ENCODE measurements at regions not wholly inside any gene's neighbourhood (a gene's known extent, or its start where the extent isn't known, plus 50 kb on each side); places are given as distances from the start of the nearest gene placed in this dataset.
"Not testable (repeated sequence)": the region's sequence is repeated elsewhere in the genome, so short reads cannot be mapped to it uniquely, and the experiment has no call there.

GRCh38 chr12:131209082-131210070 is 255.7 kb downstream of the ADGRD1 start:
- TF ChIP-seq CTCF (conservative IDR thresholded peaks at IDR 0.05; ENCODE audit: low read length): no peak
- H3K4me3 ChIP-seq (ENCODE audit: low read length): no peak overlapping the region
- DNase-seq (ENCODE audit: low read depth): no peak

- H3K4me3 ChIP-seq (ENCODE audit: low read length): no peak overlapping the region
- DNase-seq (ENCODE audit: low read depth): no peak
- no peak for TF ChIP-seq CTCF (conservative IDR thresholded peaks at IDR 0.05; ENCODE audit: low read length)
Observed at GRCh38 chr12:131210506-131211339, 257.0 kb downstream of the ADGRD1 start.

GRCh38 chr12:131211340-131211938 is 257.7 kb downstream of the ADGRD1 start:
- no peak for DNase-seq (ENCODE audit: low read depth)
- no peak overlapping the region for H3K4me3 ChIP-seq (ENCODE audit: low read length)
- no peak for TF ChIP-seq CTCF (conservative IDR thresholded peaks at IDR 0.05; ENCODE audit: low read length)

GRCh38 chr12:131213896-131214442 is 260.3 kb downstream of the ADGRD1 start:
- no peak overlapping the region for H3K4me3 ChIP-seq (ENCODE audit: low read length)
- DNase-seq (ENCODE audit: low read depth): no peak
- no peak for TF ChIP-seq CTCF (conservative IDR thresholded peaks at IDR 0.05; ENCODE audit: low read length)

- not testable (repeated sequence) for DNase-seq (ENCODE audit: low read depth); H3K4me3 ChIP-seq (ENCODE audit: low read length)
Observed at GRCh38 chr12:131214936-131215335, 261.2 kb downstream of the ADGRD1 start.

- H3K4me3 ChIP-seq (ENCODE audit: low read length); DNase-seq (ENCODE audit: low read depth): not testable (repeated sequence)
Observed at GRCh38 chr12:131216587-131216986, 262.9 kb downstream of the ADGRD1 start.

GRCh38 chr12:131217024-131217586 is 263.4 kb downstream of the ADGRD1 start:
- no peak overlapping the region for H3K4me3 ChIP-seq (ENCODE audit: low read length)
- DNase-seq (ENCODE audit: low read depth): no peak
- no peak for TF ChIP-seq CTCF (conservative IDR thresholded peaks at IDR 0.05; ENCODE audit: low read length)

All from AG10803 (cell line).